Choroid plexus epithelial cell (primary cell): ENCODE measurements at regions not wholly inside any gene's neighbourhood (a gene's known extent, or its start where the extent isn't known, plus 50 kb on each side); places are given as distances from the start of the nearest gene placed in this dataset.

ENCODE experiments used
- DNase-seq: peaks from one replicate; pipeline ENCODE4 v3.0.0-alpha.2; 2010; ENCODE audit warnings: low read depth
- H3K4me3 ChIP-seq: 2 replicates; pipeline ENCODE4 v1.5.1; 2011; ENCODE audit warnings: low read depth, mild to moderate bottlenecking, control low read depth, low read length, moderate library complexity
- TF ChIP-seq, protein P1 (sequence below): conservative IDR thresholded peaks from 2 replicates; pipeline ENCODE4 v1.5.1; 2011; ENCODE audit warnings: low read depth, mild to moderate bottlenecking, control low read depth, inconsistent platforms, low read length, moderate library complexity

- no peak for DNase-seq
- H3K4me3 ChIP-seq: no peak overlapping the region
- TF ChIP-seq, protein P1, sequence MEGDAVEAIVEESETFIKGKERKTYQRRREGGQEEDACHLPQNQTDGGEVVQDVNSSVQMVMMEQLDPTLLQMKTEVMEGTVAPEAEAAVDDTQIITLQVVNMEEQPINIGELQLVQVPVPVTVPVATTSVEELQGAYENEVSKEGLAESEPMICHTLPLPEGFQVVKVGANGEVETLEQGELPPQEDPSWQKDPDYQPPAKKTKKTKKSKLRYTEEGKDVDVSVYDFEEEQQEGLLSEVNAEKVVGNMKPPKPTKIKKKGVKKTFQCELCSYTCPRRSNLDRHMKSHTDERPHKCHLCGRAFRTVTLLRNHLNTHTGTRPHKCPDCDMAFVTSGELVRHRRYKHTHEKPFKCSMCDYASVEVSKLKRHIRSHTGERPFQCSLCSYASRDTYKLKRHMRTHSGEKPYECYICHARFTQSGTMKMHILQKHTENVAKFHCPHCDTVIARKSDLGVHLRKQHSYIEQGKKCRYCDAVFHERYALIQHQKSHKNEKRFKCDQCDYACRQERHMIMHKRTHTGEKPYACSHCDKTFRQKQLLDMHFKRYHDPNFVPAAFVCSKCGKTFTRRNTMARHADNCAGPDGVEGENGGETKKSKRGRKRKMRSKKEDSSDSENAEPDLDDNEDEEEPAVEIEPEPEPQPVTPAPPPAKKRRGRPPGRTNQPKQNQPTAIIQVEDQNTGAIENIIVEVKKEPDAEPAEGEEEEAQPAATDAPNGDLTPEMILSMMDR: no peak
Observed at GRCh38 chr12:93100610-93101009, 171.5 kb upstream of the EEA1 start.

DNA sequence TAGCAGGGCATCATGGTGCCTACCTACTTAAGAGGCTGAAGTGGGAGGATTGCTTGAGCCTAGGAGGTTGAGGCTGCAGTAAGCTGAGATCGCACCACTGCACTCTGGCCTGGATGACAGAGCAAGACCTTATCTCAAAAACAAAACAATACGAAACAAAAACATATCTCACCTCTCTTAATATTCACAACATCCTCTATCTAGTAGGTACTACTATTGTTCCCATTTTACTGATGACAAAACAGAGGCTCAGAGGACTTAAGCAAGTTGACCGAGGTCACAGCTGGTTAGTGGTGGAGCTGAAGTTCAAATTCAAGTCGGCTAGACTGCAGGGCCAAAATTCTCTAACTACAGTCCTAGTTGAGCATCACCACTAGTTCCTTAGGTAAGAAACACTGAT, 172.3 kb upstream of the EEA1 start:
- TF ChIP-seq, protein P1: no peak
- DNase-seq: no peak
- no peak overlapping the region for H3K4me3 ChIP-seq

- TF ChIP-seq, protein P1: no peak
- no peak overlapping the region for H3K4me3 ChIP-seq
- DNase-seq: no peak
Observed at GRCh38 chr12:93102312-93102711, 173.2 kb upstream of the EEA1 start.

GRCh38 chr12:93102744-93103143, 173.6 kb upstream of the EEA1 start:
- DNase-seq: no peak
- TF ChIP-seq, protein P1: no peak
- H3K4me3 ChIP-seq: no peak overlapping the region

DNA sequence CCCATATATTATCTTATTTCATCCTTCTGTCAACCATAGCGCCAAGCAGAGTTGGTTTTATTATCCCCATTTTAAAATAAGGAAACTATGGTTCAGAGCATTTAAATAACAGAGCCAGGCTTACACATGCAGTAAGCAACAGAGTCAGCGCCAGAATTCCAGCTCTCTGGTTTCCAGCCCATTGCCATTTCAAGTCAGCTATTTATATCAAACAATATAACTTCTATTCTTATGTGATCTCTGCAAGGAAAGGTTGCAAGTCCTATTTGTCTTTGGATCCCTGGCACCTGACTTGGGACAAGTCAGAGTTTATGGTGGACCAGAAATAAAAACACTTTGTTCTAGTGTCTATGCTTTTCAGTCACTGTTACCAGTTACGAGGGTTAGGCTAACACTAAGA, 174.1 kb upstream of the EEA1 start:
- H3K4me3 ChIP-seq: no peak overlapping the region
- TF ChIP-seq, protein P1: no peak
- DNase-seq: no peak

DNA sequence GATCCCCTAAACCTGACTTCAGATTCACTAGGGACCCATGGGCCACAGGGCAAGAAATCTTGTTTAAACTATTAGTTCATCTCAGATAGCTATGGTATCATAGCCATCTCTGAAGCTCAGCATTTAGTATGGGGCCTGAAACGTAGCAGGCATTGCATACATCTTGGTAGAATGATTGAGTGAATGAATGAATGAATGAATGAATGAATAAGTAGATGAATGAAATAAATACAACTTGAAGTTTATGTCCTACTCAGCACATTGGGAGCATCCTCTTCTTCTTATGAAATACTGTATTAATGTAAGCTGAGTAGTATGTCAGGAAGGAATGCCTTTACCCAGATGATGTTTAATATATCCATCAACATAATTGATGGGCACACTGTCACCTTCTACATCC, 175.4 kb upstream of the EEA1 start:
- no peak overlapping the region for H3K4me3 ChIP-seq
- TF ChIP-seq, protein P1: no peak
- DNase-seq: no peak

GRCh38 chr12:93106910-93107309, 177.8 kb upstream of the EEA1 start:
- no peak for DNase-seq
- TF ChIP-seq, protein P1: no peak

More at GRCh38 chr12:93106910-93107309, 177.8 kb upstream of the EEA1 start:
- H3K4me3 ChIP-seq: no peak overlapping the region
